H1 (cell line): ENCODE measurements at regions not wholly inside any gene's neighbourhood (a gene's known extent, or its start where the extent isn't known, plus 50 kb on each side); places are given as distances from the start of the nearest gene placed in this dataset.

ENCODE experiments used
- BACH1 ChIP-seq: IDR thresholded peaks from 2 replicates; pipeline ENCODE4 v1.6.1; 2012; ENCODE audit warnings: low read length, improper control_type of control experiment
- CREB1 ChIP-seq: IDR thresholded peaks from 2 replicates; pipeline ENCODE4 v1.6.1; 2012; ENCODE audit warnings: inconsistent platforms
- EP300 ChIP-seq, 2 experiments: IDR thresholded peaks; 1 replicate in 1 of 2; 2 replicates in 1 of 2; pipeline ENCODE4 v1.6.1; 2011 to 2012; ENCODE audit warnings: low read depth in 2 of 2, low read length in 2 of 2, mild to moderate bottlenecking in 2 of 2, borderline replicate concordance in 1 of 2, inconsistent platforms in 1 of 2, moderate library complexity in 1 of 2
- MAFK ChIP-seq: IDR thresholded peaks from 2 replicates; pipeline ENCODE4 v1.6.1; 2012; ENCODE audit warnings: low read depth, mild to moderate bottlenecking, improper control_type of control experiment, low read length
- POLR2A ChIP-seq, 2 experiments: IDR thresholded peaks; 1 replicate in 1 of 2; 2 replicates in 1 of 2; pipeline ENCODE4 v1.6.1; 2011; ENCODE audit warnings: low read depth in 2 of 2, low read length in 2 of 2, mild to moderate bottlenecking in 2 of 2; ENCODE audit errors: control extremely low read depth in 1 of 2
- RNF2 ChIP-seq: fragments of 200-900, 300-1000 bp; sonication (generic); IDR thresholded peaks from 2 replicates; pipeline ENCODE4 v1.7.1; 2016; ENCODE audit warnings: borderline replicate concordance, low read depth, mild to moderate bottlenecking, antibody characterized with exemption, low read length; ENCODE audit not compliant: poor library complexity, severe bottlenecking; ENCODE audit errors: missing control alignments
- SIN3A ChIP-seq, 2 experiments: IDR thresholded peaks in 1 of 2; conservative IDR thresholded peaks in 1 of 2; 2 replicates each; pipeline ENCODE4 v1.6.1; 2011 to 2012; ENCODE audit warnings: low read length in 2 of 2, improper control_type of control experiment in 1 of 2, low read depth in 1 of 2, mild to moderate bottlenecking in 1 of 2
- SP1 ChIP-seq: IDR thresholded peaks from 2 replicates; pipeline ENCODE4 v1.6.1; 2011; ENCODE audit warnings: low read depth, low read length
- SUZ12 ChIP-seq: fragments of 200-600 bp; sonication (generic); IDR thresholded peaks from 2 replicates; pipeline ENCODE4 v1.6.1; 2012; ENCODE audit warnings: mild to moderate bottlenecking, inconsistent platforms, low read length, moderate library complexity, mixed read lengths
- TEAD4 ChIP-seq: IDR thresholded peaks from 2 replicates; pipeline ENCODE4 v1.6.1; 2012; ENCODE audit warnings: low read depth, low read length, inconsistent platforms, mixed read lengths
- TF ChIP-seq, protein P1 (sequence below): IDR thresholded peaks from 2 replicates; pipeline ENCODE4 v1.6.1; 2011; ENCODE audit warnings: low read depth, mild to moderate bottlenecking, low read length; ENCODE audit not compliant: insufficient read depth

GRCh38 chr2:12382366-12382765 lies 334.4 kb upstream of the TRIB2 start:
- TF ChIP-seq SIN3A (conservative IDR thresholded peaks at IDR 0.05 in 1 of 2, IDR thresholded peaks at IDR 0.05 in 1 of 2; ENCODE audit: low read depth in 1 of 2, low read length in 2 of 2) (no peak), MAFK (no peak), TEAD4 (no peak), EP300 (IDR thresholded peaks at IDR 0.05; ENCODE audit: borderline replicate concordance in 1 of 2, low read depth in 2 of 2, low read length in 2 of 2) (no peak), POLR2A (IDR thresholded peaks at IDR 0.05; ENCODE audit: control extremely low read depth in 1 of 2, low read depth in 2 of 2, low read length in 2 of 2) (no peak), CREB1 (no peak), BACH1 (no peak), SUZ12 (no peak), RNF2 (no peak), SP1 (no peak)
- TF ChIP-seq, protein P1, sequence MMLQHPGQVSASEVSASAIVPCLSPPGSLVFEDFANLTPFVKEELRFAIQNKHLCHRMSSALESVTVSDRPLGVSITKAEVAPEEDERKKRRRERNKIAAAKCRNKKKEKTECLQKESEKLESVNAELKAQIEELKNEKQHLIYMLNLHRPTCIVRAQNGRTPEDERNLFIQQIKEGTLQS, result no peak
